HG03469 (cell line): ENCODE measurements at regions not wholly inside any gene's neighbourhood (a gene's known extent, or its start where the extent isn't known, plus 50 kb on each side); places are given as distances from the start of the nearest gene placed in this dataset.

ENCODE experiments used
- ATAC-seq: cut with Tn5 transposase; IDR thresholded peaks from one replicate; pipeline ENCODE4 v1.9.1; 2021; ENCODE audit warnings: mild to moderate bottlenecking, moderate library complexity, moderate number of reproducible peaks; ENCODE audit not compliant: unreplicated experiment

DNA sequence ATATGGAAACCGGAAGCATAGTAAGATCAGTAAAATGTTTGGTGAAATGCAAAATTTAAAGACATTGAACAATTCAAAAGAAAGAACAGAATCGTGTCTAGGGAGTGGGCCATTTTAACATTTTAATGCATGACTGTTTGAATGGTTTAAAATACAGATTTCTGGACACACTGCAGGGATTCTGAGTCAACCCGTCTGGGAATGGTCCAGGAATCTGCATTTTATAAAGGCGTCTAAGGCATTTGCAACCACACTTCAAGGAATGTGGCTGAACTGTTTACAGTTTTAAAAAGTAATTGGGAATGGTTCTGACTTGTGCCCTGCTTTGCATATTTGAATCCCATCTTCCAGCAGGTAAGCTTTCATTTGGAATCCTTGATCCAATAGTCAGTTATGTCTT lies 811.7 kb upstream of the WWC1 start:
- no peak for ATAC-seq

DNA sequence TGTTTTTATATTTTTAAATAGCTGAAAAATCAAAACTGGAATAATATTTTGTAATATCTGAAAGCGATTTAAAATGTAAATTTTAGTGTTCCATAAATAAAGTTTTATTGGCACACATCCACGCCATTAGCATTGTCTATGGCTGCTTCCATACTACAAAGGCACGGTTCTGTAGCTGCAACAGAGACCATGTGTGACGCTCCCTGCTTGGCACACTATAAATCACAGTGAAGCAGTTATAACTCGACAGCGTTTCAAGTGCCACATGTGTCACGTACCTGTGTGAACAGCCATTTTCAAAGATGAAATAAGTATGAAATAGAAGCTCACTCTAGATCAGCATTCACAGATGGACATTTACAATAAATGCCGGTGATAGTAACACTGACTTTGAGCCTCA lies 810.1 kb upstream of the WWC1 start:
- ATAC-seq = no peak

DNA sequence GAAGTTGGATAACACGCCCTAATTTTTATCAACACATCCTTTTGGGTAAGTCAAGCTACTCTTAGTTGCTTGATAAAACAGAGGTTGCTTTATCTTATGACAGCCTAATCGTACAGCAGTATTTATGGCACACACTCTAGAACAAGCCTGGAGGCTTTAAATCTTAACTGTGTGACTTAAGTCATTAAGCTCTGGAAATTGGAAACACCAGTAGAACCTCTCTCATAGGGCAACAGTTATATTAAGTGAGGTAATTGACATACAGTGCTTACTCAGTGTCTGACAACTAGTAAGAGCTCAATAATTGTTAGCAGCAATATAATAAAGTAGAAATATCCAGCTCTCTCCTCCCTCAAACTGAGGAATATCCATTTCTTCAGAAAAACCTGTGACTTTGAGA lies 808.9 kb upstream of the WWC1 start:
- no peak for ATAC-seq

- no peak for ATAC-seq
Measured at GRCh38 chr5:167485061-167485774, 806.2 kb upstream of the WWC1 start.

- no peak for ATAC-seq
Measured at GRCh38 chr5:167488371-167488770, 803.1 kb upstream of the WWC1 start.

DNA sequence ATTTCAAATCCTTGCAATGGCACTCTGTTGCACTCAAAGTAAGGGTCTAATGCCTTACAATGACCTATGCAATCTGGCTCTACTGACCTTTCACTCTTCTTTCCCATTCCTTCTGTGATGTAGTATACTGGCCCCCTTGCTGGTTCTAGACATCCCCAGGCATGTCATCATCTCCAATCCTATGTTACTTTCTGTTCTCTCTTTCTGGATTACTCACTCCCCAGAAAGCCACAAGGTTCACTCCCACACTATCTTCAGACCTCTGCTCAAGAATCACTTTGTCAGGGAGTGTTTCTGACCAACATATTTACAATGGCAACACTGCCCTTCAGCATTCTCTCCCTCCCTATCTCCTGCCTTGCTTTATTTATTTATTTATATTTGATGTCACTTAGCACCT lies 802.2 kb upstream of the WWC1 start:
- ATAC-seq = no peak

DNA sequence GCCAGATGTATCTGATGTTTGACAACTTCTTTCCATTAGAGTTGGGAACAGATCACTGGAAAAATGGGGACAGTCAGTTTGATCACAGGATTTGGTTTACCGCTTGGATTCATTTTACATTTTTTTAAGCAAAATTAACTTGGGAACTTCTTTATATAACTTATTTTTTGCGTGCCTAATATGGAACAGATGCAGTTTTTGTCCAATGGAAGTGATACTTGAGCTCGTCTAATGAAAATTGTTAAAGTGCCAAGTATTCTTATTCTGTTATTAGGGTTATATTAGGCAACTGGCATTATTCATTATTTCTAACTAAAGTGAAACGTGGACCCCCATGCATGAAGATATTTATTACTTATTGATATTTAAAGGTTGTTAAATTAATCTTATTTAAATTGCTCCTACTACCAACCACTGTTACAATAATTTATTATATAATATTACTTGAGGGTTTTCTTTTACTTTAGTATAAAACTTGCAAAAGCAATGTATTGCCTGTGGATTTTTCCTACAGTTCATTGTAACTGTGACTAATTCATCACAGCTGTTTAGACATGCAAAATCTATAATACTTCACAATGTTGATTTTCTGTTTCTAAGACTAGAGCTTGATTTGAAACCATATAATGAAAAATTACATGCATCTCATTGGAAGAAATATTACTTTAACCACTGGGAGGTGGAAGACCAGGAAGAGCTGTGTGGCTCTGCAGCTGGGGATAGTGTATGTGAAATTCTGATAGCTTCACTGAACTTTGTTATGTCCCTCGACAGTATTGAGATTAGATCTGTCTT lies 787.3 kb upstream of the WWC1 start:
- no peak for ATAC-seq

GRCh38 chr5:167507463-167508233 lies 783.8 kb upstream of the WWC1 start:
- ATAC-seq = no peak

GRCh38 chr5:167509076-167509475 lies 782.4 kb upstream of the WWC1 start:
- ATAC-seq = no peak

GRCh38 chr5:167511276-167511675 lies 780.2 kb upstream of the WWC1 start:
- ATAC-seq = no peak

GRCh38 chr5:167512111-167512510 lies 779.3 kb upstream of the WWC1 start:
- ATAC-seq = no peak

GRCh38 chr5:167513381-167513780 lies 778.1 kb upstream of the WWC1 start:
- ATAC-seq = no peak

DNA sequence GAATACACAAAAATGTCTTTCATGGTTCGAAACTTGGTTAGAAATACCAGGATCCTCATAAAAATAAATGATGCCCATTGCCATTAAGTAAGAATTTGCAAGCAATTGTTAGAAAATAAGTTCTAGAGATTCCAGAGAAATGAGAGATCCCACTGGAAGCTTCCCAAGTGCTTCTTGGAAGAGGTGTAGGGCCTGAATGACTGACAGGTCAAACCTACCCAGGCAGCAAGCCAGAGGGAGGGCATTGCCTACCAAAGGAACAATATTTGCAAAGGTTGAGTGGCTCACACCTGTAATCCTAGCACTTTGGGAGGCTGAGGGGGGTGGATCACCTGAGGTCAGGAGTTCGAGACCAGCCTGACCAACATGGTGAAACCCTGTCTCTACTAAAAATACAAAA lies 777.0 kb upstream of the WWC1 start:
- ATAC-seq = no peak

GRCh38 chr5:167525004-167525403 lies 766.4 kb upstream of the WWC1 start:
- no peak for ATAC-seq

- ATAC-seq = no peak
Measured at GRCh38 chr5:167528651-167529050, 762.8 kb upstream of the WWC1 start.

- ATAC-seq = no peak
Measured at GRCh38 chr5:167530548-167530947, 760.9 kb upstream of the WWC1 start.

- ATAC-seq = no peak
Measured at GRCh38 chr5:167533814-167534795, 757.3 kb upstream of the WWC1 start.

DNA sequence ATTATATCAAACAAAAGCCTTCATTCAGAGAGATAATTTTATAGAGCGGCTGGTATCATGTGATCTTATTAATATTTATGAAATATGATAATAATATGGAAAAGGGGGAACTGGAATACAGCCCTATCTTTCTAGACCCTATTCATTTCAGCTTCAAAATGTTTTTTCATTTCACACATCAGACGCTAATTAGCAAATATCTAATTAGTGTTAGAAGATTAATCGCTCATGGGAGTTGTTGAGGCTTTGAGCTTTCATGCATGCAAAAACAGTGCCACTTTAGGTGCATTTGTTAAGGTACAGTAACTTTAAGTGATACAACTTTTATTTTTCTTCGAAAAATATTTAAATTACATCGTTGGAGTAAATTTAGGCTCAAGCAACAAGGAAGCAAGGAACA lies 751.7 kb upstream of the WWC1 start:
- ATAC-seq = no peak

DNA sequence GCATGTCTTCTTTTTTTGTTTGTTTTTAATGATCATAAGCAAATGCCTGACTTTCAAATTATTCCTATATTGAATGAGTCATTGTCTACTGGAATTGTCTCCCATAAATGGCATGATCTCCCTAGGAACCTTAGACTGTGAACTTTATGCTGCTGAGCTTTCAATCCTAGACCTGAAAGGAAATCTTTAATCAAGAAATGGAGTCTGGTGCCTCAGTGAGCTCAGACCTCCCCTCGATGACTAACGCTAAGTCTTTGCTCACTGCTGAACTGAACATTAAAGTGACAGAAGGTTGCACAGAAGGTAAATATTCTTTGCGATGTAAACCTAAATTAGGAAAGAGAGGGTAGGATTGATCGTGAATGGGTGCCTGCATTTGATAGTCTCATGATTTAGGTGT lies 745.2 kb upstream of the WWC1 start:
- no peak for ATAC-seq

- no peak for ATAC-seq
Measured at GRCh38 chr5:167552356-167552755, 739.1 kb upstream of the WWC1 start.

DNA sequence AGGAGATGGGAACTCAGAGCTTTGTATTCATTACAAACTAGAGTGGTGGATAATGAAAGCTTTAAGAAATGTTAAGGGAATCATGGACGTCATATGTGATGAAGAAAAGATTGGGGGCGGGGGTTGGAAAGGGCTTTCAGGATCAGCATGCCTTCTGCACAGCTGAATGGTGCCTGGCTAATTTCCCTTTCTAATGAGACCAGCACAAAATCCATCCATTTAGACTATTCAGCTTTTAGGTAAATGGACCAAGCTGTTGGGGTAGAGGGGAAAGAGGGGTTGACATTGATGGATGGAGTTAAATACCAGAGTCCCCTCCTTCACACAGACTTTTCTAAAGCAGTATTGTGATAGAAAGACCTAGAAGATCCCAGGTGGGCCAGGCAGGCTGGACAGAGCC lies 737.9 kb upstream of the WWC1 start:
- ATAC-seq = no peak
